A549 (cell line): ENCODE measurements at regions not wholly inside any gene's neighbourhood (a gene's known extent, or its start where the extent isn't known, plus 50 kb on each side); places are given as distances from the start of the nearest gene placed in this dataset.

Experiments used
- ATAC-seq, 2 experiments: fragments of 200-7000 bp in 1 of 2; fragments of >200 bp in 1 of 2; cut with Nextera tagmentation in 1 of 2; cut with Tn5 transposase in 1 of 2; 3 replicates each; pipeline versions ENCODE4 v1.8.0 to v1.9.1; 2018 to 2020; ENCODE audit warnings: mild to moderate bottlenecking in 1 of 2, moderate library complexity in 1 of 2
- CTCF ChIA-PET: fragments of 300-600 bp; sonication (Branson Sonifier 250); formaldehyde crosslinking; extraction: SDS; loops from one replicate; lab custom pipeline; 2021; ENCODE audit warnings: antibody characterized with exemption, inconsistent platforms; lab: Yijun Ruan, JAX
- POLR2A ChIA-PET: fragments of 350-600 bp; formaldehyde crosslinking; extraction: SDS; loops from one replicate; lab custom pipeline; 2021; ENCODE audit warnings: antibody characterized with exemption, inconsistent platforms; lab: Yijun Ruan, JAX
- DNase-seq, 2 experiments: peaks; one replicate each; pipeline versions ENCODE4 v3.0.0 to v3.0.0-alpha.2; 2011 to 2016; ENCODE audit warnings: low read depth in 1 of 2, low spot score in 1 of 2
- FAIRE-seq: peaks from 2 replicates; lab custom pipeline; 2011; peaks lifted over from hg19 to GRCh38; lab: Jason Lieb, UNC
- H3K27ac ChIP-seq, 2 experiments: fragments of >200 bp; sonication (Bioruptor Twin); formaldehyde crosslinking; 3 replicates each; pipeline ENCODE4 v1.5.1; 2016 to 2017
- H3K4me1 ChIP-seq: fragments of >200 bp; sonication (Bioruptor Twin); formaldehyde crosslinking; 3 replicates; pipeline ENCODE4 v1.6.1; 2016
- H3K4me2 ChIP-seq: fragments of >200 bp; sonication (Bioruptor Twin); formaldehyde crosslinking; 3 replicates; pipeline ENCODE4 v1.6.1; 2016
- H3K4me3 ChIP-seq: fragments of >200 bp; sonication (Bioruptor Twin); formaldehyde crosslinking; 3 replicates; pipeline ENCODE4 v1.5.1; 2016
- H3K9me3 ChIP-seq: fragments of >200 bp; sonication (Bioruptor Twin); formaldehyde crosslinking; 3 replicates; pipeline ENCODE4 v1.6.1; 2016
- ATOH8 ChIP-seq: fragments of 250-450 bp; sonication (Bioruptor Pico); IDR thresholded peaks from 2 replicates; pipeline ENCODE4 v1.5.0; 2020; ENCODE audit warnings: low read depth, mild to moderate bottlenecking, moderate library complexity
- BCL3 ChIP-seq: fragments of >200 bp; sonication (Bioruptor Twin); formaldehyde crosslinking; IDR thresholded peaks from 3 replicates; pipeline ENCODE4 v1.6.1; 2016
- CBX2 ChIP-seq: fragments of 200-600 bp; sonication (generic); IDR thresholded peaks from 2 replicates; pipeline ENCODE4 v1.6.1; 2016; ENCODE audit warnings: low read depth, mild to moderate bottlenecking, borderline replicate concordance
- E2F6 ChIP-seq: IDR thresholded peaks from 2 replicates; pipeline ENCODE4 v1.6.1; 2012; ENCODE audit warnings: low read depth, borderline replicate concordance
- EHMT2 ChIP-seq: fragments of 200-600 bp; sonication (generic); IDR thresholded peaks from 2 replicates; pipeline ENCODE4 v1.6.1; 2016; ENCODE audit warnings: antibody characterized with exemption, low read depth, mild to moderate bottlenecking, moderate library complexity
- FOXS1 ChIP-seq: fragments of 250-450 bp; sonication (Bioruptor Pico); IDR thresholded peaks from 2 replicates; pipeline ENCODE4 v1.5.0; 2020; ENCODE audit warnings: mild to moderate bottlenecking, moderate library complexity
- HDAC2 ChIP-seq: fragments of 200-600 bp; sonication (generic); IDR thresholded peaks from 2 replicates; pipeline ENCODE4 v1.6.1; 2016
- JUNB ChIP-seq: fragments of >200 bp; sonication (Bioruptor Twin); formaldehyde crosslinking; IDR thresholded peaks from 2 replicates; pipeline ENCODE4 v1.6.1; 2016
- KDM1A ChIP-seq: fragments of 200-600 bp; sonication (generic); IDR thresholded peaks from 2 replicates; pipeline ENCODE4 v1.6.1; 2016; ENCODE audit warnings: low read depth, mild to moderate bottlenecking
- KDM5A ChIP-seq: fragments of 200-600 bp; sonication (generic); IDR thresholded peaks from 2 replicates; pipeline ENCODE4 v1.6.1; 2016; ENCODE audit warnings: antibody characterized with exemption, mild to moderate bottlenecking
- MAFK ChIP-seq: fragments of 450-650 bp; IDR thresholded peaks from 2 replicates; pipeline ENCODE4 v1.6.1; 2014; ENCODE audit not compliant: partially characterized antibody
- MYC ChIP-seq: IDR thresholded peaks from 2 replicates; pipeline ENCODE4 v1.6.1; 2012; ENCODE audit warnings: mild to moderate bottlenecking, inconsistent platforms, low read length, improper control_type of control experiment, borderline replicate concordance
- PBX3 ChIP-seq: IDR thresholded peaks from 2 replicates; pipeline ENCODE4 v1.6.1; 2012
- POLR2A ChIP-seq: IDR thresholded peaks from 2 replicates; pipeline ENCODE4 v1.6.1; 2012; ENCODE audit warnings: mild to moderate bottlenecking, low read length
- POLR2AphosphoS2 ChIP-seq: conservative IDR thresholded peaks from 2 replicates; pipeline ENCODE4 v1.6.1; 2012; ENCODE audit warnings: low read length, improper control_type of control experiment, inconsistent platforms
- REST ChIP-seq: fragments of 200-600 bp; sonication (generic); IDR thresholded peaks from 2 replicates; pipeline ENCODE4 v1.6.1; 2016; ENCODE audit warnings: antibody characterized with exemption, mild to moderate bottlenecking, moderate library complexity
- SMC3 ChIP-seq: fragments of >200 bp; sonication (Bioruptor Twin); formaldehyde crosslinking; IDR thresholded peaks from 3 replicates; pipeline ENCODE4 v1.6.1; 2018; ENCODE audit warnings: inconsistent platforms
- SREBF2 ChIP-seq: fragments of 450-650 bp; IDR thresholded peaks from 2 replicates; pipeline ENCODE4 v1.6.1; 2014; ENCODE audit warnings: mild to moderate bottlenecking, moderate library complexity
- TP53 ChIP-seq: fragments of 250-450 bp; sonication (Bioruptor Pico); IDR thresholded peaks from 2 replicates; pipeline ENCODE4 v1.5.0; 2021; ENCODE audit warnings: mild to moderate bottlenecking, moderate library complexity
- WGBS: methylation state at CpG from one replicate; pipeline ENCODE4 v1.1.6; 2017; ENCODE audit errors: missing lambda C conversion rate; 5-methylcytosine and 5-hydroxymethylcytosine counted together

GRCh38 chr2:65823511-65823910 is 391.1 kb upstream of the SPRED2 start (continued):
- TF ChIP-seq E2F6 (no peak), MAFK (no peak), ATOH8 (CRISPR knock-in tag) (no peak)

GRCh38 chr2:65820454-65820853 is 388.1 kb upstream of the SPRED2 start:
- no peak overlapping the region for H3K27ac ChIP-seq
- ChIA-PET CTCF (no interaction called here), POLR2A (no interaction called here)
- DNase-seq (no peak), ATAC-seq (no peak), FAIRE-seq (no peak)
- TF ChIP-seq CBX2 (no peak), BCL3 (no peak), FOXS1 (CRISPR knock-in tag) (no peak)
- no peaks in the 10 kb centered on the region for H3K4me1 ChIP-seq
- no peaks in the 10 kb centered on the region for H3K9me3 ChIP-seq
- H3K4me2 ChIP-seq: no peak overlapping the region
- WGBS: 9% methylated on average over 6 of the region's 6 CpGs
- H3K4me3 ChIP-seq: no peak overlapping the region

- FAIRE-seq (no peak), ATAC-seq (no peak)
These were observed 387.6 kb upstream of the SPRED2 start for GRCh38 chr2:65819963-65820362.

GRCh38 chr2:65818873-65819451 is 386.6 kb upstream of the SPRED2 start:
- ChIA-PET POLR2A (no interaction called here), CTCF (interaction anchor here (0.6 kb wide), 1 partner anchor 9 kb away, joined by 4 read pairs; no protein-coding TSS in a partner anchor)
- no peak overlapping the region for H3K4me3 ChIP-seq
- TF ChIP-seq REST (no peak), PBX3 (no peak), SMC3 (no peak), SREBF2 (no peak)
- FAIRE-seq: no peak
- 16% methylated on average over 3 of the region's 3 CpGs for WGBS
- no peak for ATAC-seq
- no peak overlapping the region for H3K4me2 ChIP-seq
- H3K27ac ChIP-seq: no peak overlapping the region
- H3K4me1 ChIP-seq: no peaks in the 10 kb centered on the region
- no peaks in the 10 kb centered on the region for H3K9me3 ChIP-seq
- DNase-seq: no peak

More at GRCh38 chr2:65819963-65820362, 387.6 kb upstream of the SPRED2 start:
- CTCF ChIA-PET: interaction anchor here (0.6 kb wide), 1 partner anchor 10 kb away, joined by 4 read pairs; no protein-coding TSS in a partner anchor
- TF ChIP-seq EHMT2: no peak
- TF ChIP-seq POLR2AphosphoS2: no peak
- no peak for TF ChIP-seq KDM1A
- no peak for TF ChIP-seq MAFK
- no peak for TF ChIP-seq BCL3
- no peak for TF ChIP-seq TP53 (CRISPR knock-in tag)
- no peak for TF ChIP-seq KDM5A
- TF ChIP-seq HDAC2: no peak
- TF ChIP-seq MYC: no peak
- TF ChIP-seq POLR2A: no peak
- TF ChIP-seq JUNB: no peak
- H3K4me3 ChIP-seq: no peak overlapping the region
- H3K4me1 ChIP-seq: no peaks in the 10 kb centered on the region
- H3K9me3 ChIP-seq: no peaks in the 10 kb centered on the region
- no peak overlapping the region for H3K4me2 ChIP-seq
- no peak overlapping the region for H3K27ac ChIP-seq
- 0% methylated on average over 1 of the region's 1 CpG for WGBS
- POLR2A ChIA-PET: no interaction called here
- DNase-seq: no peak
